HG03045 (cell line): ENCODE measurements at regions not wholly inside any gene's neighbourhood (a gene's known extent, or its start where the extent isn't known, plus 50 kb on each side); places are given as distances from the start of the nearest gene placed in this dataset.

Experiments used
- ATAC-seq: cut with Tn5 transposase; IDR thresholded peaks from one replicate; pipeline ENCODE4 v1.9.1; 2021; ENCODE audit warnings: mild to moderate bottlenecking, moderate library complexity; ENCODE audit not compliant: unreplicated experiment

DNA sequence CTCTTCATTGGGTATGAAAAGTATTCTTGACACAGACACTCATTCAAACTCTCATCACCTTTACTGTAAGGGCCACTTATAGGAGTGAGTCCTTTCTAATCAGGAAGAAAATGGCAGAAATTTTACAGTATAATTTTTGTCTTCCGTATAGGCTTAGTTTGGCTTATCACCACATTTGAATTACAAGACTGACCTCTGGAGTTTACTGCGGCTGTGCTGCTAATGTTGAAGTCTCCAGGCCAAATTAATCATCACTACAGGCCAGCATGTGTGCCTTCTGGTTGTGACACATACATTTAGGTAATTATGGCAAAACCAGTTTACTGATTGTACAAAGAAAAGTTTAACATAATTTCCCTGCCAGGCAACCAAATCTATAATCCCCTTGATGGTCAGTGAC, 753.6 kb upstream of the GCFC2 start:
- ATAC-seq: no peak

DNA sequence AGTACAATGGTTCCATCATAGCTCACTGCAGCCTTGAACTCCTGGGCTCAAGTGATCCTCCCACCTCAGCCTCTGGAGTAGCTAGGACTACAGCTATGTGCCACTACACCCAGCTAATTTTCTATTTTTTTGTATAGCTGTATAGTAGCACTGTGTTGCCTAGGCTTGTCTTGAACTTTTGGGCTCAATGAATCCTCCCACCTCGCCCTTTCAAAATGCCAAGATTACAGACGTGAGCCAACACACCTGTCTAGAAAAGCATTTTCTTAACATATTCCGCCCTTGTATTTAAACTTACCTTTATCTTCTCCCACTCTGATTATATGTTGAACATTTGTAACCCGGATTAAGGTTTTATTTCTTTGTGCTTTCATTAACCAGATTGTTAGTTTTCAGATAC, 750.7 kb upstream of the GCFC2 start:
- no peak for ATAC-seq

DNA sequence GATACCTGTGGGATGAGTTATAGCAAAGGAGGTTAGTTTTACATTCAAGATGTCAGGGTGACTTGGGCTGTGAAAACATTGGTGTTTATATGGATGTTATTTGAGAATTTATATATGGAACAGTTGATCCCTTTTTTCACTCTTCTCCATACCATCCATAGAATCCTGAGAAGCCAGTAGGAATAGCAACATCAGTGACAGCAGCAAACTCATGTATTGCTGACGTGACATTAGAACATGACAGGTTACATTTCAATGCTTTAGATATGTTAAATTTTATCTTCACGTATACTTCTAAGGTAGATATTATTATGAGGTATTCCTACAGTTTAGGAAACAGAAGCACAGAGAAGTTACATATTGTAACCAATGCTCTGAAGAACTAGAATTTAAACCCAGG, 745.2 kb upstream of the GCFC2 start:
- ATAC-seq: no peak

DNA sequence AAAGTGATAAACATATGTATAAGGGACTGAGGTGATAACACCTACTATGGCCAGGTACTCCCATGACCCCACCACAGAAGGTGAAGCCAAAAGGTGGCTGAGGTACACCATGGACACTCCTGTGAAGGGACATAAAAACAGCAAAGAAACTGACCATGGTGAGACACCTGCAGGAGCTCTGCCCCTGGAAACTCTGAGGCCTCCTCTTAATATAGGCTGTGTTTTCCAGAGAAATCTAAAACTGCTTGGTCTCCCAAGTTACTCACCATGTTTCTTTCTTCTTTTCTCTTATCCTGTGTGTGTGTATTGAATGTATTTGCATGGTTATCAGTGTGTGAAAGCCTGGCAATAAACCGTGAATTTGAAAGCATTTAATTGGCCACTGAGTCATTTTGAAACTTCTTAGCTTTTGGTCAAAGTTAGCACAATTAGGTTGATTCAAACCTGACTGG, 739.3 kb upstream of the GCFC2 start:
- ATAC-seq: no peak

DNA sequence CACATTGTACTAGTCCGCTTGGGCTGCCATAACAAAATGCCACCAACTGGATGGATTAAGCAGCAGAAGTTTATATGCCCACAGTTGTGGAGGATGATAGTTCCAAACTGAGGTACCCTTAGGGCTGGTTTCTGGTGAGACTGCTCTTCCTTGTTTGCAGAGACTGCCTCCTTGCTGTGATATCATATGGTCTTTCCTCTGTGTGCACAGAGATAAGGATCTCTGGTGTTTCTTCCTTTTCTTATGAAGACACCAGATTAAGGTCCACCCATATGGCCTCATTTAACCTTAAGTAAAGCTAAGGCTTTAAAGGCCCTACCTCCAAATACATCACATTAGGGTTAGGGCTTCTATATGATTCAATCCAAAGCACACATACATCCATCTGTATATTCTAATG, 738.2 kb upstream of the GCFC2 start:
- ATAC-seq: no peak

DNA sequence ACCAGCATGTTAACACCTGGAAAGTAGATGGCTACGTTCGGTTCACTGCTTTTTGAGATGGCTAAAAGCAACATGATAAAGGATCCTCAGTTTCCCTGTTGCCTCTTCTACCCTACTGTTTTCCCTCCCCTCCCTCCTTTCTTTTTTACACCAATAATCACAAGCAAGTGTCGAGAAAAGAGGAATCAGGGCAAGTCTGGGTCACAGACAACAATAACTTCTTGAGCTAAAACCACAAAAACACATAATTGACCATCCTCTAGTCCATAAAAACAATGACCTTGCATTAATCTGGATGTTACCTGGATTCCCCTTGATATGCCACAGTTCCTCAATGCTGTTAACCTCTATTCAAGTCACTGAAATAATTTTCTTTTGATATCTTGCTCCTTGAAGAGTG, 736.6 kb upstream of the GCFC2 start:
- ATAC-seq: no peak

DNA sequence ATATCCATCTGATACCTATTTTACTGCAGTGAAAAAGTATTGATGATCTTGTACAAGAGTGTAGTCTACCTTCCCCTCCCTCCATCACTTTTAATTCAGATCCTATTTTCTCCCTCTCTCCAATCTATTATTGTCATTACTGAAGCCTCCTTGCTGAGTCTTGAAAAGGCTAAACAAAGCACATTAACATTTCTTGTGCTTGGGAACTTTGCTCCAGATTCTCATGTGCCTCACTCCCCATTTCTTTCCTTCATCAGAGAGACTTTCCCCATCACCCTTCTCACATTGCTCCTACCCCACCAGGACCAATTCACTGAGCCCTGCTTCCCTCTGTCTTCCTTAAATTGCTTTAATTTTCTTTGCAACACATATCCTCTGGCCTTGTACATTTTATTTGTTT, 736.2 kb upstream of the GCFC2 start:
- ATAC-seq: no peak

DNA sequence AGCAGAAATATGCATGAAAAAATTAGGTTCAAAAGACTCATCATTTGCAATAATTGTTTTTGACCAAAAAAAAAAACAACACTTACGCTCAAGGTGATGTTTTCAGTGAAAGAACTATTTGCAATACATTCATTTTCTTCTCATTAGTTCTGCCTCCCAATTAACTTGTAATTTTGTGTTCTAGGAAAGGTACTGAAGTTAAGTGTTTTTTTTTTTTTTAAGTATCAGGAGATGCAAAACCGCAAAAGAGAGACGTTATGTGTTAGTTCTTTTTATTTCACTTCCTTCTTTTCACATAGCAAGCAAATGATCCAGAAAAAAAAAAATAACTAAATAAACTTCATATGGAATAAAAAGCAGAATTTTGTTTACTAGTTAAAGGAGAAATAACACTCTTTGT, 735.2 kb upstream of the GCFC2 start:
- no peak for ATAC-seq

DNA sequence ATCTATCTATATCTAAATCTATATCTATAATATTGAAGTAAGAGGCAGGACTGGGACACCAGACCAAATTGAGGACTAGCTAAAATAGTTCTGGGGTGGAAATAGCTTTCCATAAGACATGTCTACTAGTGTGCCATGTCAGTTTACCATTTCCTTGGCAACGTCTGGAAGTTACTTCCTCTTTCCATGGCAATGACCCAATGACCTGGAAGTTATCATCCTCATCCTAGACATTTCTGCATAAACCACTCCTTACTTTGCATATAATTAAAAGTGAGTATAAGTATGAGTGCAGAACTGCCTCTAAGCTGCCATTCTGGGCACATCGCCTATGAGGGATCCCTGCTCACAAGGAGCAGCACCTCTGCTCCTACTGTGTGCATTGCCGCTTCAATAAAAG, 734.0 kb upstream of the GCFC2 start:
- no peak for ATAC-seq

DNA sequence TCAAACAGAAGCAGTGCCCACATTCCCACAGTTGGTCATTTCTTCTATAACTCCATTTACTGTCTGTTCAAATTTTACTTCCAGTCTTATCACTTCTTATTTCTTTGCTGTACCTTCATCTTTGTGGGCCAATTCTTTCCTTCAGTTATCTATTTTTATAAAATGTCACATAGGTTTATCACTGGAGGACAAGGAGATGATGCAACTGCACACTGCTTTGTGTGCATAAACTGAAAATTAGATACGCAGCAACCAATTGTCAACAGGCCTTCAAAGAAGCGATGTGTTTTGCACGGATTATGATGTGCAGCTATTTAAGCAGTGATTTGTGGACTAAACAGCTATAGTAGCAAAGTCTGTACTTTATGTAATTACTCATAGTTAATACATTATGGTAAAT, 726.8 kb upstream of the GCFC2 start:
- no peak for ATAC-seq

DNA sequence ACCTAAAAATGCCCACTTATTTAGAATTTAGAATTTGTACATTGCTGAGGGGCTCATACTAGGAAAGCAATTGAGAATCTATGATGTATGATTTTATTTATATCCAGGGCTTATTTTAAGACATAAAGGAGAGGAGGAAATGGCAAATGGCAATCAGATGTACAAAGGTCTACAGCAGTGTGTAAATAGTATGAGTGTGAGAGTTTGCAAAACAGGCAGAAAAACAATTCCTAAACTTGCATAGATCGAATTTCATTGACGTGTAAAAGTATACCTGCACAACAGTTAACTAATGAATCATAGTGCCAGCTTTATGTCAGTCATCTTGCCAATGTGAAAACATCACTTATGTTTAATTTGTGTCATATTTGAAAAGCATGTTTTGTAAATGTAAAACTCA, 718.7 kb upstream of the GCFC2 start:
- ATAC-seq: no peak

DNA sequence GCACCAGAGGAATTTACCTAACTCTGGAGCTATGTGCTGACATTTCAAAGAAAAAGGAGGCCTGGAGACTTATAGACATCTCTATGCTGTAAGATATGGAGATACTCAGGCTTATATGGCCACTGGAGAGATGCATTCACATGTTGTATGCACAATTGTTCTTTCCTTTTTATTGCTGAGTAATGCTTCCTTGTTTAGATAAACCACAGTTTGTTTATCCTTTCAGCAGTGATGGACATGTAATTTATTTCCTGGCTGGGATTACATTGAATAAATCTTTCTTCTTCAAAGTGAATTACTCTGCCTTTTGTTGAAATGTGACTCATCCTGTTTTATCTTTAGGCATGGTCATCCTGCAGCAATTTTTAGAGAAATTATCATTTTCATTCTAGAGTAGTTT, 716.7 kb upstream of the GCFC2 start:
- no peak for ATAC-seq

DNA sequence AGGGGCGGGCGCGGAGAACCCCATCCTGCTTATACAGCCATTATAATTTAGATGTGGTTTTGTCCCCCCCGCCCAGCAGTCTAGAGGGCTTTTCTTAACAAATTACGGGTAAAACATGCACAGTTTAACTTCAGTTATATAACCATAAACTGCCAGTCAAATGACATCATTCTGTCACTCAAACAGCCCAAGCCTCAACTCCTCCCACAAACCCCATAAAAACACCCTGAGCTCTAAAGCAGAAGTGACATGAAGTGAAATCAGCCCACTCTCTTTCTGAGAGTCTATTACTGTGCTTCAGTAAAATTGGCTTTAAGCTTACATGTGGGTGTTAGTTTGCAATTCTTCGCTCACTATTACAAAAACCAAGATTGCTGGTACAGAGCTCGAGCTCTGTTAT, 705.1 kb upstream of the GCFC2 start:
- peak; percentile 70 for ATAC-seq

DNA sequence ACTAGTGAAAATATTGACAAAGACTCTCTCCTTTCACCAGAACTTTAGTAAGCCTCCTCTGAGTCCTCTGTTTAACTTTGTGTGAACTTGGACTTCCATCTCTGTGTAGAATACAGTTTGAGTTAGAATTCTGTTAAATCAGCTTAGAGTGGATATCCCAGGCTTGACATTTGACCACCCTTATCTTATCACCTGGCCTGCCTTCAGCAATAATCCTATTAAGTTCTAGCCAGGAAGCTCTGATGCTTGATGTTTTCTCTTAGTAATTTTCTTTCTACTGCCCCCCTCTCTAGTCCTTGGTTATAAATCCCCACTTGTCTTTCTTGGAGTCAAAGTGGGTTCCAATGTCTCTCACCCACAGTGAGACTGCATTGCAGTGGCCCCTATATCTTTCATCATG, 702.7 kb upstream of the GCFC2 start:
- ATAC-seq: no peak

DNA sequence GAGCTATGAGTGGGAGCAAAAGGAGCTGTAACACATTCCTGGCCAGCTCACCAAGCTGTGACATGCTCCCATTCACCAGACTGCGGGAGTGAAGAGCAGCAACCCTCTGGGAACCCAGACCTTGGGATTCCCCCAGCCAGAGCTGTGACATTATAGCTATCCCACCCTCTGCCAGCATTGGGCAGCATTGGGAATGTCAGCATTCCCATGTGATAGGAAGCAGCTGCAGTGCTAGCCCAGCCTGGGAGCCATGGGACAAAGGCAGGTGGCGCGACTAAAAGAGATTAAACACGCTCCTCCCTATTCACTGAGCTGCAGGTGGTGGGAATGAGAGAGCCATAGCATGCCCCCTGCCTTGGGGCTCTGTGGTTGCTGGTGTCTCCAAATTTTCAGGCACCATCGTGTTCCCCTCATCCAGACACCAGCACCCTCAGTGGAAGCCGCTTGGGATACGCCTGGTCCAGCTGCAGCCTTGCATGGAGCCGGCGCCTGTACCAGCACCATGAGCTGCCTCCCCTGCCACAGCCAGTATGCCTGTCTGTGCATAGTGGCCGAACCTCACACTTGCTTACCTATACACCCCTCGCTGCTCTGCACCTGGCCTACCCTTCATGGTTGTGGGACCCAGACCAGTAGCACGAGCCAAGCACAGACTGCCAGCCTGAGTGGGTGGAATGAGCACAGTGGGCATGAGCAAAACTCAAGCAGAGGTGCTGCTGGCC, 695.6 kb upstream of the GCFC2 start:
- ATAC-seq: no peak

DNA sequence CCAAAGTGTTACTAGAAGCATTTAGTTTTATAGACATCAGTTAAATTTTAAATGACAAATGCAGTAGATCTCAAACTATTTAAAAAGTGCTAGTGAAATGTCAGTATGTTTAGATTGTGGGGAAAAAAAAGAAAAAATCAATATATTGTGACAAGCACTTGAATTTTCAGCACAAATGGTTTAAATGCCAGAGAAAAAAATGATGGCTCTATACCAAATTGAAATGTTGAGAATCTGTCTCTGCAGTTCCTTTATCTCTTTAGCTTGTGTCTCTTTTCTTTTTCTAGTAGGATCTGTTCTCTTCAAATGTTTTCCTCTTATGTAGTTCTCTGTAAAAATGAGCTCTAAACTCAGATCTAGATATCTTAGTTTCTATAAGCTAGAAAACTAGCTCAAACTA, 682.6 kb upstream of the GCFC2 start:
- no peak for ATAC-seq

DNA sequence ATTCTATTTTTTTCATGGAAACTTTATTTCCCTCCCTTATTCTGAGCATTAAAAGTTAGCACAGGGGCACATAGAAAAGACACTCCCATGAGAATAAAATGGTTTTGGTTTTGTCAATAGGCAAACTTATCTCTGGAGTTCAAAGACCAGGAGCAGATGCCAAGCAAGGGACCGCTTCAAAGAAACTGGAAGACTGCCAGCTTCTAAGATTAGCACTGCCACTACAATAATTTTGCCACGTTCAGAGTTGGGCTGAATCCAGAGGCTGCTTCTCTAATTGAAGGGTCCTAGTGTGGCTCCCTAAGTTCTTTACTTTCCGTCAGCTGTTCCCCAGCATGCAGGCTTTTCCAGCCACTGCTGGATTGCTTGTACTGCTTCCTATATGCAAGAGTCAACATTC, 681.0 kb upstream of the GCFC2 start:
- no peak for ATAC-seq

DNA sequence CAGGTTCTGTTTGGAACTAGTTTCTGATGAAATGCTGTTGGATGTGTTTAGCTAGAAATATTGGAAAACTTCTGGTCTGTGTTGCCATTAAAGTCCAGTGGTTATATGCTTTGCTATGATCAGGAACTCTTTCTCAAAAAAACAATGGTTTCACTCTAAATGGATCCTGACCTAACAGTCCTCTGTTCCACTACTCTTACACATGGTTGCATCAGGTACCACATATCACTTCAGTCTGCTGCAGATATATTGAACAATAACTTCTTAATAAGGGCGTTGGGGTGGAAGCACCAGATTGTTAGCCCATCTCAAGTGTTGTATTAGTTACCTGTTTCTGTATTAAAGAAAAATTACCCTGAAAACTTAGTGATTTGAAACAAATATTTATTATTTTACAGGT, 676.6 kb upstream of the GCFC2 start:
- ATAC-seq: no peak

DNA sequence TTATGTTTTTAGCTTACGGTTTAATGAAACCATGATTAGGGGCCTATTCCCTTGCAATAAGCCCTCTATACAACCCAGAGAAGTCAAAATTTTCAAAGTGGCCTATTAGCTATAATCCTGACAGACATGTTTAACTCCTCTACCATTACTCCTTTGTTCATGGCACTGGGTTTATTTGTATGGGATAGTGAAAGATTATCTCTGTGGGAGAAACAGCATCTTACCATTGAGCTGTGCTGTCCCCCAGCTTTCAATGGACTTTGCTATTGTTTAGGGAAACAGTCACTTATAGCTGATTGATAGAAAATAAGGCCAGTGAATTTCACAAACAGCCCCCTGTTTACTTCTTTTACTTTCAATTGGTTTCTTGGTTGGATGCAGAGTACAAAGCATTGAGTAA, 675.2 kb upstream of the GCFC2 start:
- no peak for ATAC-seq

DNA sequence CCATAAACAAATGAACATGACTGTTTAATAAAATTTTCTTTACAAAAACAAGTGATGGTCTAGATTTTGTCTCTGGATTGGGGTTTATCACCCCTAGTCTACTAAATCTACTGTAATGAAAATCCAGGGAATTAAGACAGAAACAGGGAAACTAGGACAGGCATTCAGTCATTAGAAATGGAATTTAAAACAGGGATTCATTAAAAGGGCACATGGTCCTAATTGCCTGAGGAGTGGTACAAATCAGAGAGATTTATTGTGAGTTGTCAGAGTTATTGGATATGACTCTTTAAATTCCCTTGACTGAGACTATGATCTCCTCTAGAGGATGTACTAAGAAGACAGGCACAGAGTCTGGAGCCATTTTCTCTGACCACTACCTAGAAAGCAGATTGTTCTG, 670.9 kb upstream of the GCFC2 start:
- ATAC-seq: no peak

DNA sequence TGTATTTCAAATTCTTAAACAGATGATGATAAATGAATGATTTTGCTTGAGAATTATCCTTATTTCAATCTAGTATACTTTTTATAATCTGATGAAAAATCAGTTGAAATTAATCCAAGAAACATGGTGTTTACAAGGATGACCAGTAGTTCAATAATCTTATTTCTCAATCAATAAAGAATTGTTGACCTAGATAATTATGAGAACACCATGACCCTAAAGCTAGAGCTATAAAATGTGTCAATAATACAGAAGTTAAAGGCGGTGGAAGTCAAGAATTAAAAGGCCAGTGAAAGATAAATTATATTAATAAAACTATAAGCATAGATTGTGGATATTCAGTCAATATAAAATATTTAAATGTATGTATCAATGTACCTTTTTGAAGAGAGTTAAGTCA, 667.4 kb upstream of the GCFC2 start:
- no peak for ATAC-seq

DNA sequence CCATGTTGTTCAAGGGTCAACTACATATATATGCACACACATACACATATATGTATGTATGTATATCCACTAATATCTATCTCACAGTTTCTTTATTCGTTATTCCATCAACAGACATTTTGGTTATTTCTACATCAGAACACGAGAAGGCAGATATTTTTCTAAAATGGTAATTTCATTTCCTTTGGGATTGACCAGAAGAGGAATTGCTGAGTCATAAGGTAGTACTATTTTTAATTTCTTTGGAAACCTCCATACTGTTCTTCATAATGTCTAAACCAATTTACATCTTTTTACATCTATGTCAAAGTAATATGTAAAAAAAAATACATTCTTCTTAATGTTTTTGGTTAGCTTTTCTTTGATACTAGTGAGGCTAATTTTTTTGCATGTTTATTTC, 630.7 kb upstream of the GCFC2 start:
- ATAC-seq: no peak

DNA sequence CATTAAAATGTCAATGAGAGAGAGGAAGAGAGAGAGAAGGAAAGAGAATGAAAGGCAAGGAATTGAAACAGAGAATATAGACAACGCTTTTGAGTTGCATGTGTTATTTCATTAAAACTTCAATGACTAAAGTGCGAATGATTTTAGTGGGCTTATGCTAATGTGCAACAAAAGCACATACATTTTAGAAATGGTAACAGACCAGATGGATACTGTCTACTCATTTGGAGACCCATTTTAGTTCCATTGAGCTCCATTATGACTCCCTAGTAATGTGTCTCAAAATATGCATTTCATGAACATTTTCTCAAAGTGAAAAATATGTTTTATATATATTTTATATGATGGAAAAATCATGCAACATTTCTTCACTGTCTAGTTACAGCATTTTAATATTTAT, 622.2 kb upstream of the GCFC2 start:
- no peak for ATAC-seq
